Right atrium auricular region (tissue), 2 donors: ENCODE measurements at regions not wholly inside any gene's neighbourhood (a gene's known extent, or its start where the extent isn't known, plus 50 kb on each side); places are given as distances from the start of the nearest gene placed in this dataset.

Source experiments
- DNase-seq: peaks from one replicate; pipeline ENCODE4 v3.0.0-alpha.2; 2019; ENCODE audit warnings: low spot score
- H3K27ac ChIP-seq, 2 donors: fragments of 200-600 bp; sonication (generic); 1 replicate in 1 of 2; 2 replicates in 1 of 2; pipeline ENCODE4 v1.5.1; 2016 to 2019
- H3K27me3 ChIP-seq, 2 donors: fragments of 200-600 bp; sonication (generic); one replicate each; pipeline versions ENCODE4 v1.5.1 to v1.6.0; 2017 to 2019
- H3K36me3 ChIP-seq: fragments of 200-600 bp; sonication (generic); one replicate; pipeline ENCODE4 v1.5.1; 2016
- H3K4me1 ChIP-seq, 2 donors: fragments of 200-600 bp; sonication (generic); one replicate each; pipeline versions ENCODE4 v1.5.1 to v1.6.0; 2017 to 2019
- H3K4me3 ChIP-seq, 2 donors: fragments of 200-600 bp; sonication (generic); 1 replicate in 1 of 2; 2 replicates in 1 of 2; pipeline ENCODE4 v1.5.1; 2017 to 2019; ENCODE audit warnings: mild to moderate bottlenecking in 1 of 2, moderate library complexity in 1 of 2
- H3K9me3 ChIP-seq, 2 donors: fragments of 200-600 bp; sonication (generic); one replicate each; pipeline ENCODE4 v1.5.1; 2019
- TF ChIP-seq, protein P1 (sequence below), 2 donors: fragments of 200-600 bp; sonication (generic); IDR thresholded peaks; one replicate each; pipeline ENCODE4 v1.5.1; 2019; ENCODE audit warnings: antibody characterized with exemption in 2 of 2

DNA sequence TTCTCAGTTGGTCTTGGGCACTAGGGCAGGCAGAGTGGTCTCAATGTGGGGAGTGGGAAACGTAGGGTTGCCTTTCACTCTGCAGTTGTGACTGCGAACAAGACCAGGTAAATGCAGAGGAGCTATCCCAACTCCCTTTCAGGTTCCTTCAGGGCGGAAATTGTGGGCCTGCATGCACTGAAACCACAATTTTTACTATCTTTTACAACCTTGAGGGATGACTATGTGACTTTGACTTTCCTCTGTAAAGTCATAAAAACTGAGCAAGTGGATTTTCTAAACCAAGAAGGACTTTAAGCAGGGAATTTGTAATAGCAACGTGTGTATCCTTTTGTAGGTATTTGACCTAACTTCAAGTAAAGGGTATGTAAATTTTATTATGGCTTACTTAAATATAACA, 171.4 kb upstream of the CADPS start:
- Histone ChIP-seq H3K9me3 (no peaks in the 10 kb centered on the region), H3K4me1 (no peaks in the 10 kb centered on the region), H3K36me3 (no peaks in the 10 kb centered on the region), H3K4me3 (no peak overlapping the region), H3K27ac (no peak overlapping the region), H3K27me3 (no peaks in the 10 kb centered on the region)
- no peak for DNase-seq
- TF ChIP-seq, protein P1, sequence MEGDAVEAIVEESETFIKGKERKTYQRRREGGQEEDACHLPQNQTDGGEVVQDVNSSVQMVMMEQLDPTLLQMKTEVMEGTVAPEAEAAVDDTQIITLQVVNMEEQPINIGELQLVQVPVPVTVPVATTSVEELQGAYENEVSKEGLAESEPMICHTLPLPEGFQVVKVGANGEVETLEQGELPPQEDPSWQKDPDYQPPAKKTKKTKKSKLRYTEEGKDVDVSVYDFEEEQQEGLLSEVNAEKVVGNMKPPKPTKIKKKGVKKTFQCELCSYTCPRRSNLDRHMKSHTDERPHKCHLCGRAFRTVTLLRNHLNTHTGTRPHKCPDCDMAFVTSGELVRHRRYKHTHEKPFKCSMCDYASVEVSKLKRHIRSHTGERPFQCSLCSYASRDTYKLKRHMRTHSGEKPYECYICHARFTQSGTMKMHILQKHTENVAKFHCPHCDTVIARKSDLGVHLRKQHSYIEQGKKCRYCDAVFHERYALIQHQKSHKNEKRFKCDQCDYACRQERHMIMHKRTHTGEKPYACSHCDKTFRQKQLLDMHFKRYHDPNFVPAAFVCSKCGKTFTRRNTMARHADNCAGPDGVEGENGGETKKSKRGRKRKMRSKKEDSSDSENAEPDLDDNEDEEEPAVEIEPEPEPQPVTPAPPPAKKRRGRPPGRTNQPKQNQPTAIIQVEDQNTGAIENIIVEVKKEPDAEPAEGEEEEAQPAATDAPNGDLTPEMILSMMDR (IDR thresholded peaks at IDR 0.05): no peak

DNA sequence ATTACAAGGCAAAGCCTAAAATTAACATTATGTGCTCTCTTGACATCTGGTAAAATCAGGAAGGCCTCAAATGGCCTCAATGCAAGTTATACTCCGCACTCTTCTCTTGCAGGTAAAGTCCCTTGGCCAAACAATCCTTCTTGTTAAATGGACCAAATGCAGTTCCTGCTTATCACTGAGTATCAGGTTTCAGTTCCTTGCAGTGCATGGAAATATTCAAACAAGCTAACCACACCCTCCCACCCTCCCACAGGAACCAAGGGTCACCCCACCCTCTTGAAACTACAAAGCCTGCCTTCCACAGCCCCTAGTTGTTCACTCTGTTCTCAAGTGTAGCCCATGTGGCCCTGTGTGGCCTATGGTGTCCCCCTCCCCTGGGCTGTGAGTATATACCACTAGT, 171.9 kb upstream of the CADPS start:
- no peaks in the 10 kb centered on the region for H3K27me3 ChIP-seq
- no peaks in the 10 kb centered on the region for H3K36me3 ChIP-seq
- TF ChIP-seq, protein P1 (IDR thresholded peaks at IDR 0.05): no peak
- no peaks in the 10 kb centered on the region for H3K9me3 ChIP-seq
- no peaks in the 10 kb centered on the region for H3K4me1 ChIP-seq
- no peak overlapping the region for H3K4me3 ChIP-seq
- no peak overlapping the region for H3K27ac ChIP-seq
- DNase-seq: no peak

DNA sequence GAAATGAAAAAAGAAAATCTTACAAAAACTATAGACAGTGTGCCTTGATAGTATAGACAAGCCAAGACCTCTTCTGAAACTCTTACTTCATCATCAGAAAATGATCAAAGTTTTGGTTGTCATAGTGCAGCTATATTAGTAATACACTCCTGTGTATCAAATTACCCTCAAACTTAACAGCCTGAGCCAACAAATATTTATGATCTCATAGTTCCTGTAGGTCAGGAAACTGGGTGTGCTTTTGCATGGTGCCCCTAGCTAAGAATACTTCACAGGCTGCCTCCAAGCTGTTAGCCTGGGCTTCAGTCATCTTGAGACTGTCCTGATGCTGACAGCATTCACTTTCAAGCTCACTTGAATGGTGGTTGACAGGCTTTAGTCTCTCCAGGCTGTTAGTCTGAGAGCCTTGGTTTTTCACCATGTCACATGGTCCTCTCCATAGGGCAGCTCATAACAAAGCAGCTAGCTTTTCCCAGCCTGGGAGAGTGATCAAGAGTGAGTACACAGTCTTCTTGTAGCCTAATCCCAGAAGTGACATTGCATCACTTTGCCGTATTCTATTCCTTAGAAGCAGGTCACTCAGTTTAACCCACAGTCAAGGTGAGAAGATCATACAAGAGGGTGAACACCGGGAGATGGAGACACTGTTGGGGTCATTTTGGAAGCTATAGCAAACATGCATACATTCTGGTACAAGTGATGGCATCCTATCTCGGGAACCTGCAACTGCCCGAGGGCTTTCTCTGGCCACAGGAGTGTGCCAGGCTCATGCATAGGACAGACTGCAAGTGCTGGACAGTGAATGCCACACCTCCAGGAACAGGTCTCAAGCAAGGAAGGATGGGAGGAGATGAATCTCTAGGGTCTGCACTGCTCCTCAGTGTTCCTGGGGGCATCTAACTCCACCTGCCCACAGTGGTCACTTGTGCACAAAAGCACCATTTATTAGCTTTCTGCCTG, 173.4 kb upstream of the CADPS start:
- Histone ChIP-seq H3K27ac (no peak overlapping the region), H3K27me3 (no peaks in the 10 kb centered on the region), H3K36me3 (no peaks in the 10 kb centered on the region), H3K4me1 (no peaks in the 10 kb centered on the region), H3K9me3 (no peaks in the 10 kb centered on the region), H3K4me3 (no peak overlapping the region)
- TF ChIP-seq, protein P1 (IDR thresholded peaks at IDR 0.05): no peak
- DNase-seq: no peak

DNA sequence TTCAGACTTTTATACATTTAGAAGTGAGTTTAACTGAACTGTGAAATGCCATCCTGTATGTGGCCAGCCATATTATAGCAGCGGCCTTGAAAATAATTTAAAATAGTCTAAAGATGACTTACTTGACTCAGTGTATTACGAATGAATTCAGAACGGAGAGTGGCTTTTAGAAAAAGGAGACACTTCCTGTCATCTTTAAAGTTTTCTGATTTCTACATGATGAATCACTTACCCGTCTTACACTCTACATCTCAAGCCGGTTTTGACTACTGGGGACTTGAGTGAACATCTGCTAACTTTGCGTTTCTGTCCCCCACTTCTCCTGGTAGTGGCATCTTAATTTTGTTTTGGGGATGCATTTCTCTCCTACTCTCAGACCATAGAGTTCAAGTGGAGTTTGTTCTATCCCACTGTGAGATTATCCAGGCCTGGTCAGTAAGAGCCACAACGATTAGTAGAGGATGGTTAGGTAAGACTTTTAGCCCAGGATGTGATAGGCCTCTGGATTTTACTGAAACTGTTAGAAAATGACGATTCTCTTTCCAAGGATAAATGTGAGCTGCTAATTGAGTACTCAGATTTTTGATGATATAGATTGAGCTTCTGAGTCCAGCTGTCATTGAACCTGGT, 175.4 kb upstream of the CADPS start:
- TF ChIP-seq, protein P1 (IDR thresholded peaks at IDR 0.05): no peak
- DNase-seq: no peak
- no peaks in the 10 kb centered on the region for H3K9me3 ChIP-seq
- H3K27me3 ChIP-seq: no peaks in the 10 kb centered on the region
- no peaks in the 10 kb centered on the region for H3K36me3 ChIP-seq
- no peak overlapping the region for H3K4me3 ChIP-seq
- no peaks in the 10 kb centered on the region for H3K4me1 ChIP-seq
- no peak overlapping the region for H3K27ac ChIP-seq

DNA sequence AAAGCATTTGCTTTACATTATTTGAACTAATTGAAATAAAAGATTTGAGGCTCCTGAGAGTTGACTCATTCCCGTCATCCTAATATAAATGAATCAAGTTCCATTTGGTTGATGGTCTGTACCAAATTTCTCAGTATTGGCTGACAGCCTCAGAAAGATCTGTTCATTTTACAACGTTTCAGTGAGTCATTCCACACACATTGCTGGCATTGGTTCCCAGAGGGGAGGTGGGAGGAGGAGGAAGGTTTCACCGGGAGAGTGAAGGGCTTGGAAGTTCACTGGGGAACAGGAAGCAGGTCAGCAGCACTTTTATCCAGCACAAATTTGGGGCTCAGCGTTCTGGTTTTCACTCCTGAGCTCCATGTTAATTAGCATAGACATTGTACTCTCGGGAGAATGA, 176.7 kb upstream of the CADPS start:
- TF ChIP-seq, protein P1 (IDR thresholded peaks at IDR 0.05): no peak
- DNase-seq: no peak

More for the DNA sequence above, 176.7 kb upstream of the CADPS start:
- no peak overlapping the region for H3K4me3 ChIP-seq
- H3K27ac ChIP-seq: no peak overlapping the region
- H3K36me3 ChIP-seq: no peaks in the 10 kb centered on the region
- H3K9me3 ChIP-seq: no peaks in the 10 kb centered on the region
- H3K4me1 ChIP-seq: no peaks in the 10 kb centered on the region
- no peaks in the 10 kb centered on the region for H3K27me3 ChIP-seq
